OCI-LY7 (cell line): ENCODE measurements at regions not wholly inside any gene's neighbourhood (a gene's known extent, or its start where the extent isn't known, plus 50 kb on each side); places are given as distances from the start of the nearest gene placed in this dataset.

Experiments
- BruUV-seq: library from RNA; stranded (reverse); fragments of 400-500 nt; replicated peaks from 2 replicates; lab custom pipeline; 2021; lab: Mats Ljungman, UMichigan
- CTCF ChIA-PET: fragments of 300-600 bp; sonication (Branson Sonifier 250); formaldehyde crosslinking; loops from one replicate; lab custom pipeline; 2022; ENCODE audit warnings: antibody characterized with exemption; ENCODE audit not compliant: unreplicated experiment; lab: Charles Lee
- POLR2A ChIA-PET: fragments of 300-600 bp; sonication (Branson Sonifier 250); formaldehyde crosslinking; loops from one replicate; lab custom pipeline; 2022; ENCODE audit warnings: antibody characterized with exemption; lab: Charles Lee
- DNase-seq: peaks from one replicate; pipeline ENCODE4 v3.0.0-alpha.2; 2015; ENCODE audit warnings: low spot score
- H2AFZ ChIP-seq: fragments of 200-600 bp; sonication (generic), shearing (Covaris generic); 2 replicates; pipeline ENCODE4 v1.6.1; 2014; ENCODE audit warnings: mild to moderate bottlenecking, antibody characterized with exemption, low read length, moderate library complexity
- H3K27ac ChIP-seq: fragments of 200-600 bp; sonication (generic); 2 replicates; pipeline ENCODE4 v1.5.1; 2014; ENCODE audit warnings: mixed run types, low read depth, mild to moderate bottlenecking, moderate library complexity, low read length, inconsistent platforms; ENCODE audit not compliant: poor library complexity, severe bottlenecking
- H3K36me3 ChIP-seq: fragments of 200-600 bp; sonication (generic); 2 replicates; pipeline ENCODE4 v1.6.1; 2014; ENCODE audit warnings: mild to moderate bottlenecking, antibody characterized with exemption, low read length, moderate library complexity, mixed read lengths; ENCODE audit not compliant: insufficient read depth
- H3K4me1 ChIP-seq: fragments of 200-600 bp; sonication (generic); 2 replicates; pipeline ENCODE4 v1.5.1; 2014; ENCODE audit warnings: mild to moderate bottlenecking, low read length; ENCODE audit not compliant: insufficient read depth, poor library complexity, severe bottlenecking
- H3K4me2 ChIP-seq: fragments of 200-600 bp; sonication (generic); 2 replicates; pipeline ENCODE4 v1.6.1; 2014; ENCODE audit warnings: mild to moderate bottlenecking, low read length
- H3K4me3 ChIP-seq: fragments of 200-600 bp; sonication (generic); 2 replicates; pipeline ENCODE4 v1.5.1; 2014; ENCODE audit warnings: mild to moderate bottlenecking, low read depth, low read length; ENCODE audit not compliant: poor library complexity, severe bottlenecking
- H3K79me2 ChIP-seq: fragments of 200-600 bp; sonication (generic); 2 replicates; pipeline ENCODE4 v1.6.1; 2016; ENCODE audit warnings: low read depth, mild to moderate bottlenecking, low read length, moderate library complexity, mixed read lengths; ENCODE audit not compliant: insufficient read depth
- H3K9me2 ChIP-seq: fragments of 200-600 bp; sonication (generic); 2 replicates; pipeline ENCODE4 v1.6.1; 2016; ENCODE audit warnings: mild to moderate bottlenecking, low read length, mixed read lengths; ENCODE audit not compliant: insufficient read depth
- H3K9me3 ChIP-seq: fragments of 200-600 bp; sonication (generic); 2 replicates; pipeline ENCODE4 v1.6.1; 2014; ENCODE audit warnings: mild to moderate bottlenecking, mixed run types, low read length, mixed read lengths
- H4K20me1 ChIP-seq: fragments of 200-600 bp; sonication (generic); 2 replicates; pipeline ENCODE4 v1.6.1; 2014; ENCODE audit warnings: mild to moderate bottlenecking, antibody characterized with exemption, low read length, moderate library complexity, mixed read lengths; ENCODE audit not compliant: insufficient read depth
- EZH2phosphoT487 ChIP-seq: fragments of 200-600 bp; sonication (generic); IDR thresholded peaks from 2 replicates; pipeline ENCODE4 v1.6.1; 2018; ENCODE audit warnings: low read depth, borderline replicate concordance, mild to moderate bottlenecking, mixed run types, antibody characterized with exemption, low read length, moderate library complexity, mixed read lengths
- intact Hi-C: fragments of 100-400 bp; cut with micrococcal nuclease; formaldehyde crosslinking; loops from one replicate; pipeline ENCODE4 v1.10.0; 2022; ENCODE audit not compliant: unreplicated experiment
- TF ChIP-seq, protein P1 (sequence below): fragments of 200-600 bp; sonication (generic); conservative IDR thresholded peaks from 2 replicates; pipeline ENCODE4 v1.5.1; 2014; ENCODE audit warnings: mild to moderate bottlenecking, antibody characterized with exemption, low read length, moderate library complexity, mixed read lengths

DNA sequence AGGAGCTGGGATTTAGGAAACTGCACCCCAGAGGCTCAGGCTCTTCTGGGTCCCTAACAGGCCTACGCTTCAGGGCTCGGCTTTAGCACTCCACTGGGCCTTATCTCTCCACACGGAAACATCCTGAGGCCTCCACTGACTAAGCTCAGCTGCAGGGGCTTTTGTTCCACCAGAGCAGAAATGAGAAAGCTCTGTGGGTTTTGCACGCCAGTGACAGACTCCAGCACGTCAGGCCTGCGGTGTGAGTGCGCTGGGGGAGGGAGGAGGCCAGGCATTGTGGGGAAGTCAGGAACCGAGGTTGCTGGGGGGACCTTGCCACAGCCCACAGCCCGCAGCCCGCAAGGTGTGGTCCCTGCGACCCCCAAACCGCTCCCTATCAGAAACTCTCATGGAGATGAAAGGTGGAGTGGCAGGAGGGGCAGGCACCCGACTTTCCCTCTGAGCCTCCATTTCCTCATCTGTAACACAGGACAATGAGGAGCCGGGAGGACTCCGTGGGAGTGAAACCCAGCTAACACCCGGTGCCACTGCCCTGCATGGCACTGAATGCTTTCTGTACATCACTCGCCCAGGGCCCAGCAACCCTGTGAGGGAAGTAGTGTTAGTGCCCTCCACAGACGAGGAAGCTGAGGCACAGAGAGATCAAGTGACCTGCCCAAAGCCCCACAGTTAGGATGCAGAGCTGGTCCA, 106.5 kb downstream of the TPRA1 start:
- no peaks in the 10 kb centered on the region for H3K4me1 ChIP-seq
- no peaks in the 10 kb centered on the region for H3K9me3 ChIP-seq
- no peak for DNase-seq
- ChIA-PET CTCF (interaction anchor here (0.6 kb wide), 1 partner anchor 20 kb away, joined by 4 read pairs; no protein-coding TSS in a partner anchor), POLR2A (no interaction called here)
- H2AFZ ChIP-seq = no peak overlapping the region
- H3K9me2 ChIP-seq = no peaks in the 10 kb centered on the region
- intact Hi-C loops = no loop called here
- no peaks in the 10 kb centered on the region for H4K20me1 ChIP-seq
- no peaks in the 10 kb centered on the region for H3K79me2 ChIP-seq
- TF ChIP-seq, protein P1, sequence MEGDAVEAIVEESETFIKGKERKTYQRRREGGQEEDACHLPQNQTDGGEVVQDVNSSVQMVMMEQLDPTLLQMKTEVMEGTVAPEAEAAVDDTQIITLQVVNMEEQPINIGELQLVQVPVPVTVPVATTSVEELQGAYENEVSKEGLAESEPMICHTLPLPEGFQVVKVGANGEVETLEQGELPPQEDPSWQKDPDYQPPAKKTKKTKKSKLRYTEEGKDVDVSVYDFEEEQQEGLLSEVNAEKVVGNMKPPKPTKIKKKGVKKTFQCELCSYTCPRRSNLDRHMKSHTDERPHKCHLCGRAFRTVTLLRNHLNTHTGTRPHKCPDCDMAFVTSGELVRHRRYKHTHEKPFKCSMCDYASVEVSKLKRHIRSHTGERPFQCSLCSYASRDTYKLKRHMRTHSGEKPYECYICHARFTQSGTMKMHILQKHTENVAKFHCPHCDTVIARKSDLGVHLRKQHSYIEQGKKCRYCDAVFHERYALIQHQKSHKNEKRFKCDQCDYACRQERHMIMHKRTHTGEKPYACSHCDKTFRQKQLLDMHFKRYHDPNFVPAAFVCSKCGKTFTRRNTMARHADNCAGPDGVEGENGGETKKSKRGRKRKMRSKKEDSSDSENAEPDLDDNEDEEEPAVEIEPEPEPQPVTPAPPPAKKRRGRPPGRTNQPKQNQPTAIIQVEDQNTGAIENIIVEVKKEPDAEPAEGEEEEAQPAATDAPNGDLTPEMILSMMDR = no peak
- no peak for TF ChIP-seq EZH2phosphoT487
- H3K27ac ChIP-seq = no peak overlapping the region
- no TSS peak for BruUV-seq
- H3K36me3 ChIP-seq = no peaks in the 10 kb centered on the region
- no peak overlapping the region for H3K4me3 ChIP-seq
- no peak overlapping the region for H3K4me2 ChIP-seq

DNA sequence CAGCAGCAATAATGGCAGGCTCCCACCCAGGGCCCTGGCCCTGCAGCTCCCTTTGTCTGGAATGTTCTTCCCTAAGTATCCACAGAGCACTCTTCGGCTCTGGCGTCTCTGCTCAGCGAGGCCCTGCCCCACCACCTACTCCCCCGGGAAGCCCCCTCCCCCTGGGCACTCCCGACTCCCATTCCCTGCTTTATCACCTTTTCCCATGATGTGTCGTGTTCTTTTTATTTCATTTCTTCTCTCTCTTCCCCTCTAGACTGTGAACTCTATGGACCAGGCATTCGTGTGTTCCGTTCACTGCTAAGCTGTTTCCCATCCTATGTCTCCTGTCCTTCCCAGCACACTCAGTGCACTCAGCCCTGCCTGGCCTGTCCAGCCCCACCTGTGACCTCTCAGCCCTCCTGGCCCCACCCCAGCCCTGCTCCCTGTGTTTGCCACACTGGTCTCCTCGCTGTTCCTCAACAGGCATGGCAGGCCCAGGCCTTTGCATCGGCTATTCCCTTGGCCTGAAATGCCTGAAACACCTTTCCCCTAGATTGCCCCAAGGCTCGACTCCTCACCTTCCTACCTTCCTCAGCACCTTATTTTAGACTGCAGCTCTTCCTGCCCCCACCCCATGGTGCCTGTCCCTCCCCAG, 107.4 kb downstream of the TPRA1 start:
- H3K4me2 ChIP-seq = no peak overlapping the region
- CTCF ChIA-PET = no interaction called here
- no peak overlapping the region for H2AFZ ChIP-seq
- H3K27ac ChIP-seq = no peak overlapping the region
- no peaks in the 10 kb centered on the region for H3K9me3 ChIP-seq
- no peaks in the 10 kb centered on the region for H3K79me2 ChIP-seq
- intact Hi-C loops = no loop called here
- H3K9me2 ChIP-seq = no peaks in the 10 kb centered on the region
- H3K4me1 ChIP-seq = no peaks in the 10 kb centered on the region
- POLR2A ChIA-PET = no interaction called here
- TF ChIP-seq EZH2phosphoT487 = no peak
- TF ChIP-seq, protein P1 = no peak
- BruUV-seq = no TSS peak
- H3K4me3 ChIP-seq = no peak overlapping the region
- H3K36me3 ChIP-seq = no peaks in the 10 kb centered on the region
- DNase-seq = no peak
- no peaks in the 10 kb centered on the region for H4K20me1 ChIP-seq
